GM12874 (cell line): ENCODE measurements at regions not wholly inside any gene's neighbourhood (a gene's known extent, or its start where the extent isn't known, plus 50 kb on each side); places are given as distances from the start of the nearest gene placed in this dataset.

ENCODE experiments used
- TF ChIP-seq, protein P1 (sequence below): IDR thresholded peaks from 2 replicates; pipeline ENCODE4 v1.5.1; 2011; ENCODE audit warnings: low read depth, mild to moderate bottlenecking, control low read depth, low read length, moderate library complexity; ENCODE audit not compliant: insufficient read depth

GRCh38 chr7:131071786-131072504, 255.7 kb upstream of the MKLN1 start:
- TF ChIP-seq, protein P1, sequence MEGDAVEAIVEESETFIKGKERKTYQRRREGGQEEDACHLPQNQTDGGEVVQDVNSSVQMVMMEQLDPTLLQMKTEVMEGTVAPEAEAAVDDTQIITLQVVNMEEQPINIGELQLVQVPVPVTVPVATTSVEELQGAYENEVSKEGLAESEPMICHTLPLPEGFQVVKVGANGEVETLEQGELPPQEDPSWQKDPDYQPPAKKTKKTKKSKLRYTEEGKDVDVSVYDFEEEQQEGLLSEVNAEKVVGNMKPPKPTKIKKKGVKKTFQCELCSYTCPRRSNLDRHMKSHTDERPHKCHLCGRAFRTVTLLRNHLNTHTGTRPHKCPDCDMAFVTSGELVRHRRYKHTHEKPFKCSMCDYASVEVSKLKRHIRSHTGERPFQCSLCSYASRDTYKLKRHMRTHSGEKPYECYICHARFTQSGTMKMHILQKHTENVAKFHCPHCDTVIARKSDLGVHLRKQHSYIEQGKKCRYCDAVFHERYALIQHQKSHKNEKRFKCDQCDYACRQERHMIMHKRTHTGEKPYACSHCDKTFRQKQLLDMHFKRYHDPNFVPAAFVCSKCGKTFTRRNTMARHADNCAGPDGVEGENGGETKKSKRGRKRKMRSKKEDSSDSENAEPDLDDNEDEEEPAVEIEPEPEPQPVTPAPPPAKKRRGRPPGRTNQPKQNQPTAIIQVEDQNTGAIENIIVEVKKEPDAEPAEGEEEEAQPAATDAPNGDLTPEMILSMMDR = no peak

DNA sequence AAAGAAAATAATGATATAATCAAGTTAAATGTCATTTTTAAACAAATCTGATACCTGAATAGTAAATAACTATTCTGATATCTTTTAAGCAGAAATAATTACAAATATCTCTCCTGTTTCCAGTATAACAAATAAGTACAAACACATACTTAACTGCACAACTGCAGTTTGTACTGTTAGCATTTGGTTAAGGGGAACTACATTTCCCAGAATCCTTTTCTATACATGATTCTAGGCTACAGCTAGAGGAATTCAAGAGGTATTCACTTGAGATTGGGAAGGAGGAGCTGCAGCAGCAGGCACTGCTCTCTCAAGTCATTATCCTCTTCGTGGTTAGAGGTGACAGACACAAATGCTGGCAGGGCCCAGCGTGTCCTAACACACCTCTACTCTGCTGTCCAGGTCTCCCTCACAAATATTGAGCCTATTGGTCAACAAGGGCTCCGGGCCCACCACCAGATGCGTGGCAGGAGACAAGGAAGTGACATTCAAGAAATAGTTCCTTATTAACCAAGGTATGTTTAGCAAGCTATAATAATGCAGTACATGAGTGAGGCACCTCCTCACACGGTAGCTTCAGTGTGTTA, 255.1 kb upstream of the MKLN1 start:
- TF ChIP-seq, protein P1 = no peak

- TF ChIP-seq, protein P1 = no peak
These were observed 253.6 kb upstream of the MKLN1 start for GRCh38 chr7:131074043-131074442.

- TF ChIP-seq, protein P1 = no peak
These were observed 253.1 kb upstream of the MKLN1 start for GRCh38 chr7:131074585-131074984.

DNA sequence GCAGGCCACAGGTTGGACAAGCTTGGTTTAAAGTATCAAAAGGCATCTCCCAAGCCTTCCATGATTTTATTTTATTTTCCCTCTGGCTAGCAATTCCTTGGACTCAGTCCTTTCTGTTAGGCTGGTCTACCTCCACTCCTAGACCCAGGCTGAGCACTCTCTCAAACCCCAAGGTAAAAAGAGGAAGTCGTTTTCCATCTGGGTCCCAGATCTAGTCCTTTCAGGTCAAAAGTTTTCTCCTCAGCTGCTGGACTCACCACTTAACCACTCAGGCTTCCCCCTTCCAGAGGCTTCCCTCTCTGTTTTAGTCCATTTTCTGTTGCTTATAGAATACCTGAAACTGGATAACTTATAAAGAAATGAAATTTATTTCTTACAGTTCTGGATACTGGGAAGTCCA, 252.3 kb upstream of the MKLN1 start:
- TF ChIP-seq, protein P1 = no peak

- TF ChIP-seq, protein P1 = no peak
These were observed 251.6 kb upstream of the MKLN1 start for GRCh38 chr7:131076032-131076431.

- TF ChIP-seq, protein P1 = no peak
These were observed 250.9 kb upstream of the MKLN1 start for GRCh38 chr7:131076711-131077181.
